Stimulated activated CD8-positive, alpha-beta memory T cell treated with anti-CD3 and anti-CD28 coated beads, Interleukin-4, amount 100 ng/mL, for 48 hours (primary cell): ENCODE measurements at regions not wholly inside any gene's neighbourhood (a gene's known extent, or its start where the extent isn't known, plus 50 kb on each side); places are given as distances from the start of the nearest gene placed in this dataset.
"Not testable (repeated sequence)": the region's sequence is repeated elsewhere in the genome, so short reads cannot be mapped to it uniquely, and the experiment has no call there.

Experiments
- DNase-seq: peaks from one replicate; pipeline ENCODE4 v3.0.0-alpha.2; 2020

GRCh38 chr9:135173066-135173465 is 85.6 kb downstream of the OLFM1 start:
- no peak for DNase-seq

- no peak for DNase-seq
Observed at GRCh38 chr9:135174248-135174647, 86.8 kb downstream of the OLFM1 start.

GRCh38 chr9:135174981-135175380 is 87.5 kb downstream of the OLFM1 start:
- DNase-seq, result no peak

GRCh38 chr9:135176284-135176683 is 88.8 kb downstream of the OLFM1 start:
- DNase-seq, result no peak

GRCh38 chr9:135177562-135177961 is 90.1 kb downstream of the OLFM1 start:
- DNase-seq, result not testable (repeated sequence)

- no peak for DNase-seq
Observed at GRCh38 chr9:135178498-135178897, 91.0 kb downstream of the OLFM1 start.

- no peak for DNase-seq
Observed at GRCh38 chr9:135179041-135179440, 91.6 kb downstream of the OLFM1 start.

- no peak for DNase-seq
Observed at GRCh38 chr9:135179976-135180375, 92.5 kb downstream of the OLFM1 start.

- no peak for DNase-seq
Observed at GRCh38 chr9:135180586-135180985, 93.1 kb downstream of the OLFM1 start.

- DNase-seq, result no peak
Observed at GRCh38 chr9:135181336-135181735, 93.9 kb downstream of the OLFM1 start.

- not testable (repeated sequence) for DNase-seq
Observed at GRCh38 chr9:135181841-135182240, 94.4 kb downstream of the OLFM1 start.

GRCh38 chr9:135183069-135183468 is 95.6 kb downstream of the OLFM1 start:
- DNase-seq, result no peak

GRCh38 chr9:135183528-135184180 is 96.2 kb downstream of the OLFM1 start:
- no peak for DNase-seq

GRCh38 chr9:135184181-135185053 is 96.9 kb downstream of the OLFM1 start:
- DNase-seq, result no peak

GRCh38 chr9:135185060-135185459 is 97.6 kb downstream of the OLFM1 start:
- no peak for DNase-seq

GRCh38 chr9:135186248-135187164 is 99.0 kb downstream of the OLFM1 start:
- no peak for DNase-seq

GRCh38 chr9:135187365-135187764 is 99.9 kb downstream of the OLFM1 start:
- no peak for DNase-seq

GRCh38 chr9:135188681-135189151 is 101.2 kb downstream of the OLFM1 start:
- DNase-seq, result no peak

- DNase-seq, result no peak
Observed at GRCh38 chr9:135189497-135189896, 102.0 kb downstream of the OLFM1 start.

GRCh38 chr9:135190789-135191577 is 103.5 kb downstream of the OLFM1 start:
- DNase-seq, result no peak

- no peak for DNase-seq
Observed at GRCh38 chr9:135192686-135193085, 105.2 kb downstream of the OLFM1 start.

- DNase-seq, result not testable (repeated sequence)
Observed at GRCh38 chr9:135195975-135196374, 108.5 kb downstream of the OLFM1 start.
